Calu3 (cell line): ENCODE measurements at regions not wholly inside any gene's neighbourhood (a gene's known extent, or its start where the extent isn't known, plus 50 kb on each side); places are given as distances from the start of the nearest gene placed in this dataset.

Experiments
- BruUV-seq: library from RNA; stranded (reverse); fragments of 400-500 nt; replicated peaks from 2 replicates; lab custom pipeline; 2021; lab: Mats Ljungman, UMichigan
- CTCF ChIA-PET: fragments of 300-600 bp; sonication (Branson Sonifier 250); formaldehyde crosslinking; loops from one replicate; lab custom pipeline; 2022; ENCODE audit warnings: antibody characterized with exemption; lab: Charles Lee
- DNase-seq: peaks from one replicate; pipeline ENCODE4 v3.0.0; 2022
- H3K27ac Mint-ChIP-seq: one replicate; pipeline ENCODE4 v1.8.0; 2022; ENCODE audit warnings: mixed read lengths; ENCODE audit not compliant: unreplicated experiment
- H3K27me3 Mint-ChIP-seq: one replicate; pipeline ENCODE4 v1.8.0; 2022; ENCODE audit warnings: mixed read lengths; ENCODE audit not compliant: unreplicated experiment
- H3K36me3 Mint-ChIP-seq: one replicate; pipeline ENCODE4 v1.8.0; 2022; ENCODE audit warnings: mild to moderate bottlenecking, moderate library complexity, mixed read lengths; ENCODE audit not compliant: insufficient read depth, unreplicated experiment
- H3K4me1 Mint-ChIP-seq: one replicate; pipeline ENCODE4 v1.8.0; 2022; ENCODE audit warnings: mild to moderate bottlenecking, low read depth, mixed read lengths; ENCODE audit not compliant: unreplicated experiment
- H3K4me3 Mint-ChIP-seq: one replicate; pipeline ENCODE4 v1.8.0; 2022; ENCODE audit warnings: mild to moderate bottlenecking, low read depth, moderate library complexity, mixed read lengths; ENCODE audit not compliant: unreplicated experiment
- H3K9me3 Mint-ChIP-seq: one replicate; pipeline ENCODE4 v1.8.0; 2022; ENCODE audit warnings: low read depth, mixed read lengths; ENCODE audit not compliant: unreplicated experiment
- intact Hi-C: fragments of 100-400 bp; cut with micrococcal nuclease; formaldehyde crosslinking; loops from one replicate; pipeline ENCODE4 v1.10.0; 2022; ENCODE audit not compliant: unreplicated experiment
- TF ChIP-seq, protein P1 (sequence below): fragments of 200-600 bp; IDR thresholded peaks from one replicate; pipeline ENCODE4 v1.8.0; 2022; ENCODE audit warnings: antibody characterized with exemption; ENCODE audit not compliant: unreplicated experiment

DNA sequence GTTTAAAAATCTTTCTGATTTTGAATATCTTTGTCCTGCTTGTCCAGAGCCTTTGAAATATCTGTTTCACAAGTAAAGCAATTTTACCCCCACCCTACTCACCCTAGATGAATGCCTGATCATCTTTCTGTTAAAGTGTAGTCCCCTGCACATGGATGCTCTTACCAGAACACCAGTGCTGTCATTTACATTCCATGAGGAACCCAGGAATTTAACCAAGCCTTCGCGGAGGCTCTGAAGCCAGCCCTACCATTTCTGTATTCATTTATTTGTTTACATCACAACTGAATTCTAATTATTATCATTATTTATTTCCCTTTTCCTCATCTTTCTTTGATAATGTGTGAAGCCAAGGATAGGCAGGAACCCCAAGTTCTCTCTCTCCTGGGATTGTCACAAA is 167.8 kb upstream of the MYO3A start:
- intact Hi-C loops, result no loop called here
- Mint-ChIP-seq H3K9me3 (no peaks in the 10 kb centered on the region), H3K4me3 (no peak overlapping the region), H3K27ac (no peak overlapping the region), H3K27me3 (peaks cover 44% of the 10 kb centered on the region), H3K4me1 (no peaks in the 10 kb centered on the region), H3K36me3 (no peaks in the 10 kb centered on the region)
- TF ChIP-seq, protein P1, sequence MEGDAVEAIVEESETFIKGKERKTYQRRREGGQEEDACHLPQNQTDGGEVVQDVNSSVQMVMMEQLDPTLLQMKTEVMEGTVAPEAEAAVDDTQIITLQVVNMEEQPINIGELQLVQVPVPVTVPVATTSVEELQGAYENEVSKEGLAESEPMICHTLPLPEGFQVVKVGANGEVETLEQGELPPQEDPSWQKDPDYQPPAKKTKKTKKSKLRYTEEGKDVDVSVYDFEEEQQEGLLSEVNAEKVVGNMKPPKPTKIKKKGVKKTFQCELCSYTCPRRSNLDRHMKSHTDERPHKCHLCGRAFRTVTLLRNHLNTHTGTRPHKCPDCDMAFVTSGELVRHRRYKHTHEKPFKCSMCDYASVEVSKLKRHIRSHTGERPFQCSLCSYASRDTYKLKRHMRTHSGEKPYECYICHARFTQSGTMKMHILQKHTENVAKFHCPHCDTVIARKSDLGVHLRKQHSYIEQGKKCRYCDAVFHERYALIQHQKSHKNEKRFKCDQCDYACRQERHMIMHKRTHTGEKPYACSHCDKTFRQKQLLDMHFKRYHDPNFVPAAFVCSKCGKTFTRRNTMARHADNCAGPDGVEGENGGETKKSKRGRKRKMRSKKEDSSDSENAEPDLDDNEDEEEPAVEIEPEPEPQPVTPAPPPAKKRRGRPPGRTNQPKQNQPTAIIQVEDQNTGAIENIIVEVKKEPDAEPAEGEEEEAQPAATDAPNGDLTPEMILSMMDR, result no peak
- CTCF ChIA-PET, result no interaction called here
- no TSS peak for BruUV-seq
- no peak for DNase-seq

DNA sequence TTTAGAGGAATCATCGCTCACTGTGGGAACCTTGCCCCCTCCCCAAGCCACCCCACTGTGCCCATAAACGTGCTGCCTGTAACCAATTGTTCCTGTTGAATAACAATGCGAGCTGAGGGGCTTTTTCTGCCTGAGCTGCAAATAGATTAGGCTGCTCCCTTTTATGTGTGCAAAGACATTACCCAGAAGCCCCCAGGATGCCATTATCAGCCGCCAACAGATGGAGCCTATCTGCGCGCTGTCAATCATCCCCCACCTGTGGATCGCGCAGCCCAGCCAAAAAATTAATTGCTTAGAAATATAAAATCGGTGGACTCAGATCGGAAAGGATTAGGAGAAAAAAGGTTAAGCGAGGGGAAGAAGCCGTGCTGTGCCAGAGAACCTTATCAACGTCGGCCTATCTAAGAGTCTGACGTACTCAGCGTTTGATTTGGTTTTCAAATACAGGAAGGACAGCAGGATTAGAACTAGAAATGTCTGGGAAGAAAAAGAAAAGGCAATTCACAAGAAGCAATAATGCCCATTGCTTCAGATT is 167.3 kb upstream of the MYO3A start:
- Mint-ChIP-seq H3K4me3 (no peak overlapping the region), H3K9me3 (no peaks in the 10 kb centered on the region), H3K27me3 (peaks cover 44% of the 10 kb centered on the region), H3K4me1 (no peaks in the 10 kb centered on the region), H3K27ac (no peak overlapping the region), H3K36me3 (no peaks in the 10 kb centered on the region)
- intact Hi-C loops, result no loop called here
- CTCF ChIA-PET, result no interaction called here
- no peak for DNase-seq
- TF ChIP-seq, protein P1, result no peak
- no TSS peak for BruUV-seq

DNA sequence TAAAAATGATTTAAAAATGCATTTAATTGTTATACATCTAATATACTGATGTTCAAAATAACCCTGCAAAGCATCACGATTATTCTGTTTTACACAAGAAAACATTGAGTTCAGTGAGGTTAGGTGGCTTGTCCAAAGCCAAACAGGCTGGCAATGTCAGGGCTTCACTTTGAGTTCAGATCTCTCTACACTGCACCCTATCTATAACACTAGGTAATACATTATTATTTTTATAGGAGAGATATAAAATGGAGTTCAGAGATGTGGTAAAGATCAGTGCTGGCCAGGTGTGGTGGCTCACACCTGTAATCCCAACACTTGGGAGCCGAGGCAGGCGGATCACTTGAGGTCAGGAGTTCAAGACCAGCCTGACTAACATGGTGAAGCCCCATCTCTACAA is 165.9 kb upstream of the MYO3A start:
- CTCF ChIA-PET, result no interaction called here

DNA sequence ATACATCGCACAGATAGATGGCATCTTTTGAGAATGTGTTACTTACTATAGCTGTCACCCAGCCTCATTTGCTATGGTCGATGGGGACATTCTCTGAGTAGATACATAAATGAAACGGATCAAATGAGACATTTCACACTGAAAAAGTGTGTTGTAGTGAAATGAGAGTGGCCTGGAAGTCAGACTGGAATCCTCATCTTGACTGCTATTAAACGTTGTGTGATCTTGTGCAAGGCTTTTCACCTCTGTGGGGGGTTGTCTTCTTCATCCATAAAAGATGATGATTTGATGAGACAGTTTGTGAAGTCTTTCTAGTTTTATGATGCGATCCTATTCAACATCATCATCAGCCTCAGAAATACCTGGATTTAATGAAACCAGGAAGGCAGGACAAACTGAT is 155.4 kb upstream of the MYO3A start:
- H3K27me3 Mint-ChIP-seq, result peaks cover 27% of the 10 kb centered on the region

More for the DNA sequence above, 165.9 kb upstream of the MYO3A start:
- no peak for DNase-seq
- no peaks in the 10 kb centered on the region for H3K9me3 Mint-ChIP-seq
- no peaks in the 10 kb centered on the region for H3K36me3 Mint-ChIP-seq
- TF ChIP-seq, protein P1, result no peak
- no peak overlapping the region for H3K4me3 Mint-ChIP-seq
- intact Hi-C loops, result no loop called here
- no peak overlapping the region for H3K27ac Mint-ChIP-seq
- H3K27me3 Mint-ChIP-seq, result peaks cover 45% of the 10 kb centered on the region
- BruUV-seq, result no TSS peak
- no peaks in the 10 kb centered on the region for H3K4me1 Mint-ChIP-seq

More for the DNA sequence above, 155.4 kb upstream of the MYO3A start:
- H3K36me3 Mint-ChIP-seq, result no peaks in the 10 kb centered on the region
- H3K27ac Mint-ChIP-seq, result no peak overlapping the region
- H3K4me1 Mint-ChIP-seq, result no peaks in the 10 kb centered on the region
- H3K4me3 Mint-ChIP-seq, result no peak overlapping the region
- no peak for DNase-seq
- intact Hi-C loops, result no loop called here
- TF ChIP-seq, protein P1, result no peak
- CTCF ChIA-PET, result no interaction called here
- no TSS peak for BruUV-seq
- H3K9me3 Mint-ChIP-seq, result peaks cover 2% of the 10 kb centered on the region
